ENCODE measurements at regions not wholly inside any gene's neighbourhood (a gene's known extent, or its start where the extent isn't known, plus 50 kb on each side); places are given as distances from the start of the nearest gene placed in this dataset.
"Not testable (repeated sequence)": the region's sequence is repeated elsewhere in the genome, so short reads cannot be mapped to it uniquely, and the experiment has no call there.

- no peak for DNase-seq
Measured at GRCh38 chr2:8509621-8510020, 172.2 kb upstream of the ID2 start.

GRCh38 chr2:8510055-8510454 is 171.8 kb upstream of the ID2 start:
- not testable (repeated sequence) for DNase-seq

- DNase-seq, result no peak
Measured at GRCh38 chr2:8510519-8510918, 171.3 kb upstream of the ID2 start.

GRCh38 chr2:8511868-8512612 is 169.8 kb upstream of the ID2 start:
- no peak for DNase-seq

GRCh38 chr2:8513601-8514273 is 168.1 kb upstream of the ID2 start:
- no peak for DNase-seq

GRCh38 chr2:8514274-8514662 is 167.6 kb upstream of the ID2 start:
- no peak for DNase-seq

- peak; percentile 83 for DNase-seq
Measured at GRCh38 chr2:8514796-8515758, 166.8 kb upstream of the ID2 start.

GRCh38 chr2:8515864-8516533 is 165.9 kb upstream of the ID2 start:
- DNase-seq, result peak; percentile 49

GRCh38 chr2:8517850-8518498 is 163.9 kb upstream of the ID2 start:
- no peak for DNase-seq

GRCh38 chr2:8518979-8519668 is 162.7 kb upstream of the ID2 start:
- no peak for DNase-seq

- DNase-seq, result peak; percentile 63
Measured at GRCh38 chr2:8520791-8521344, 161.0 kb upstream of the ID2 start.

GRCh38 chr2:8522687-8523086 is 159.2 kb upstream of the ID2 start:
- no peak for DNase-seq

GRCh38 chr2:8524388-8524787 is 157.5 kb upstream of the ID2 start:
- DNase-seq, result no peak

- DNase-seq, result no peak
Measured at GRCh38 chr2:8524823-8525222, 157.0 kb upstream of the ID2 start.

GRCh38 chr2:8525236-8525581 is 156.6 kb upstream of the ID2 start:
- no peak for DNase-seq

GRCh38 chr2:8525582-8526402 is 156.1 kb upstream of the ID2 start:
- no peak for DNase-seq

- DNase-seq, result no peak
Measured at GRCh38 chr2:8526403-8526696, 155.5 kb upstream of the ID2 start.

- no peak for DNase-seq
Measured at GRCh38 chr2:8527031-8527430, 154.8 kb upstream of the ID2 start.

- DNase-seq, result no peak
Measured at GRCh38 chr2:8527676-8528075, 154.2 kb upstream of the ID2 start.

- no peak for DNase-seq
Measured at GRCh38 chr2:8528863-8529262, 153.0 kb upstream of the ID2 start.
